ENCODE measurements at regions not wholly inside any gene's neighbourhood (a gene's known extent, or its start where the extent isn't known, plus 50 kb on each side); places are given as distances from the start of the nearest gene placed in this dataset.

- TF ChIP-seq EGR1 (conservative IDR thresholded peaks at IDR 0.05) = no peak
- TF ChIP-seq CTCF (IDR thresholded peaks at IDR 0.05 in 2 of 3, conservative IDR thresholded peaks at IDR 0.05 in 1 of 3; ENCODE audit: insufficient read depth in 2 of 3, low read depth in 1 of 3, low read length in 3 of 3) = no peak
- TF ChIP-seq HES1 (IDR thresholded peaks at IDR 0.05; ENCODE audit: low read depth) = no peak
- no peak for TF ChIP-seq RAD21 (CRISPR knock-in tag; conservative IDR thresholded peaks at IDR 0.05 in 1 of 2, IDR thresholded peaks at IDR 0.05 in 1 of 2)
- no peak for TF ChIP-seq DLX4 (CRISPR knock-in tag; IDR thresholded peaks at IDR 0.05)
- no peak for TF ChIP-seq ARNT (IDR thresholded peaks at IDR 0.05)
- TF ChIP-seq TAF1 (IDR thresholded peaks at IDR 0.05; ENCODE audit: control insufficient read depth, extremely low read depth, insufficient read depth, low read length, severe bottlenecking) = no peak
- TF ChIP-seq ZNF239 (CRISPR knock-in tag; IDR thresholded peaks at IDR 0.05) = no peak
- no peak for TF ChIP-seq NBN (IDR thresholded peaks at IDR 0.05; ENCODE audit: low read depth)
- no peak for TF ChIP-seq CCNT2 (IDR thresholded peaks at IDR 0.05; ENCODE audit: borderline replicate concordance, extremely low read depth, insufficient read length, low read depth, low read length)
- no peak for TF ChIP-seq PRMT5 (CRISPR knock-in tag; IDR thresholded peaks at IDR 0.05)
- TF ChIP-seq CHD2 (IDR thresholded peaks at IDR 0.05; ENCODE audit: low read depth, low read length) = no peak
- TF ChIP-seq TCF7L2 (IDR thresholded peaks at IDR 0.05; ENCODE audit: low read depth, low read length) = no peak
Measured at GRCh38 chr6:139701003-139701402, 326.6 kb upstream of the CITED2 start.

Data from K562 (cell line).